SHP77 treated with DMSO at 0.1 percent for 48 hours (cell line): ENCODE measurements at regions not wholly inside any gene's neighbourhood (a gene's known extent, or its start where the extent isn't known, plus 50 kb on each side); places are given as distances from the start of the nearest gene placed in this dataset.
"Not testable (repeated sequence)": the region's sequence is repeated elsewhere in the genome, so short reads cannot be mapped to it uniquely, and the experiment has no call there.

Experiments used
- DNase-seq: peaks from one replicate; lab custom pipeline; 2025; lab: John Stamatoyannopoulos, UW

DNA sequence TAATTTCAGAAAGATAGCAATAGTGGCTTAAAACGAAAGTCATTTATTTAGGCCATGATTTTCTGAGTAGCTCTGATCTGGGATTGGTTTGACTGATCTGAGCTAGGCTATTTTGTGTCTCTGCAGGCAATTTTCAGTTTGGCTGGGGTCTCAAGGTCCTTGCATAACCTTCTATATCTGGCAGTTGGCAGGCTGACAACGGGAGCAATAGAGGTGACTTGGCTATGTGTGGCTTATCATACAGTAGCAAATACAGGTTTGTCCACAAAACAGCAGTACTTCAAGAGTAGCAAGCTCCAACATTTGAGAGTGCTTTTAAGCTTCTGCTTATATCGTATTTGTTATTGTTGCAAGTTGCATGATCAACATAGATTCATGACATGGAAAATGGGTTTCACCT lies 1167.3 kb upstream of the CELF2 start:
- no peak for DNase-seq

DNA sequence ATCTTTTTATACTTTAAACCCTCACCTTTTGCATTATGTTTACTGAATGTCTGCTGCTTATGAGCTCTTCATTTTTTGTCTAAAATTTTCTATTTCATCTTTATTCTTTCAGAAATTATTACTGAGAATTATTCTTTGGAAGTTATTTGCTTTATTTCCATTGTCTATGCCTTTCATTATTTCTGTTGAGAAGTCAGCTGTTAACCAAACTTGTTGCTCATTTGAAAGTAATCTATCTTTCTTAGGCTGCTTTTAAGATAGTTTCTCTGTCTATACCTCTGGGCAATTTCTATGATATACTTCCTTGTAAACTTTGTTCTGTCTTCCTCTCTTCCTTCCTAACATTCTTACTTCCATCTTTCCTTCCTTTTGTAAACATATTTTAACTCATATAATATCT lies 1165.9 kb upstream of the CELF2 start:
- no peak for DNase-seq

DNA sequence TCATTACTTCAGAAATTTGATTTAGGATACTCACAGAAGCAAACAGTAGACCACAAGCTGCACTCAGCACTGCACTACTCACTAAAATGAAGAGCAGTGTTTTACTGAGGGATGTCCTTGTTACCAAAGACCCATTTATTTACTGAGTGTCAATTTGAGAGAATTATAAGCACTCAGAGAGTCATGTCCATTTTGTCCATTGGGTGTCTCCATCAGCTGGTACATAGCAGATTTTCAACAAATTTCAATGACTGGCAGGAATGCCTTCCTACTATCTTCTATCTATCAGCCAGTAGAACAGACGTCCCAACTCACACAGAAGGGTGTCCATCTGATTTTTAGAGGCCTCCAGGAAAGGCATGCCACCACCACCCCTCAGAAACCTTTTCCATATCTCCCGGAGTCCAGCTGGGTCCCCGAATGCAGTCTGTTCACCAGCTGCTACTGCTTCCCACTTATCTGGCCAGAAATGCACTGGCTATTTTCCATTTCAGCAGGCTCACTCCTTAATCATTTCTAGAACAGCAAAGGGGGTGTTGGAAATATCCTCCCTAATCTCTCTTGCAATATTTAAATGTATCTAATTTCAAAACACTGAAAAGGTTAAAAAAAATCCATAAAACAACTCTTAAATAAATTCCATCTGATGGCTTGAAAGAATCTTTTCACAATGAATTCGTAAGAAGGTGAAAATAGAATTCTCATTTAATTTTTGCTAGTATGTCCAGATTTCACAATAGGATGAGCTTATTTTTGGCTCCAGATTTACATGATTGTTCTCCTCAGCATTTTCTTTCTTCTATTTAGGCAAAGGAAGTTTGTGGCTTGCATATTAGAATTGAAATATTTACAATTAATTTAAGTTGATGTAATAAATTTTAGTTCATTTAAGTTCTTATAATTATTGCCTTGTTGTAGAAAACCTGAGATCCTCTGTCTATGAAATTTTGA lies 1164.0 kb upstream of the CELF2 start:
- DNase-seq: no peak

DNA sequence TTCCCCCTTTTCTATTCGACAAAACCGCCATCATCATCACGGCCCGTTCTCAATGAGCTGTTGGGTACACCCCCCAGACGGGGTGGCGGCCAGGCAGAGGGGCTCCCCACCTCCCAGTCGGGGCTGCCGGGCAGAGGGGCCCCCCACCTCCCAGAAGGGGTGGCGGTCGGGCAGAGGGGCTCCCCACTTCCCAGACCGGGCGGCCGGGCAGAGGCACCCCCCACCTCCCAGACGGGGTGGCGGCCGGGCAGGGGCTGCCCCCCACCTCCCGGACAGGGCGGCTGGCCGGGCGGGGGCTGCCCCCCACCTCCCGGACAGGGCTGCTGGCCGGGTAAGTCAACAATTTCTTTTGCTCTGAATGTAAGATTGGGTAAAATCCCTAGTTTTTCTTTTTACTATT lies 1162.2 kb upstream of the CELF2 start:
- not testable (repeated sequence) for DNase-seq

DNA sequence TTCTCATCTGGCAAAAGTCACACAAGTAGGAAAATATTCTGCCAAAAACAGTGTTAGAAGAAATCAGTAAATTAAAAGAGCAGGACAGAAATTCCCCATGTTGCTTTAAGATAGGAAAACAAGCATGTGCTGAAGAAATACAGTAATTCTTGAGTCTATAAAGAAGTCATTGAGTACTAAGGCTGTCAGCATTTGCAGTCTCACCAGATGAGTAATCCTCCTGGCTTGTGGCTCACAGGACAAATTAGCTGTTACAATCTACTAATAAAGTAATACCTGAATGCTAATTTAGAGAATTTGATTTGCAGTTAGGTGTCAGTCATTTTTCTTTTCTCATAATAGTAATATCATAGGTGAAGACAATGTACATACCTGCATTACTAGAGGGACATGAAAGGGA lies 1158.9 kb upstream of the CELF2 start:
- DNase-seq: no peak

DNA sequence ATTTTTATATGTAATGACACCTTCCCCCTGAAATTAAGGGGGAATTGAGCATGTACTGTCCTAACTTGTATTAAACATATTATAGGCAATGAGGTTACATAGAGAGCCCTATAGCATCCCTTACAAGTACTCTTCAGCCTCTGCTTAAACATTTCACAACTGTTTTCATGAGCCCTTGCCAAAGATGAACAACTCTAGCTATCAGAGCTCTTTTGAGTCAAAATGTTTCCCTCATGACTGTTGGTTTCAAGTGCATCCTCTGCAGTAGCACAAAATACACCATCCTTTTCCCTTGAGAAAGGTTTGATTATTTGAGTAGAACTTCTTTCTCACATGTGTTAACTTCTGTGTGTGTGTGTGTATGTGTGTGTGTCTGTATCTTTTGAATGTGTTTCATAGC lies 1157.6 kb upstream of the CELF2 start:
- no peak for DNase-seq

DNA sequence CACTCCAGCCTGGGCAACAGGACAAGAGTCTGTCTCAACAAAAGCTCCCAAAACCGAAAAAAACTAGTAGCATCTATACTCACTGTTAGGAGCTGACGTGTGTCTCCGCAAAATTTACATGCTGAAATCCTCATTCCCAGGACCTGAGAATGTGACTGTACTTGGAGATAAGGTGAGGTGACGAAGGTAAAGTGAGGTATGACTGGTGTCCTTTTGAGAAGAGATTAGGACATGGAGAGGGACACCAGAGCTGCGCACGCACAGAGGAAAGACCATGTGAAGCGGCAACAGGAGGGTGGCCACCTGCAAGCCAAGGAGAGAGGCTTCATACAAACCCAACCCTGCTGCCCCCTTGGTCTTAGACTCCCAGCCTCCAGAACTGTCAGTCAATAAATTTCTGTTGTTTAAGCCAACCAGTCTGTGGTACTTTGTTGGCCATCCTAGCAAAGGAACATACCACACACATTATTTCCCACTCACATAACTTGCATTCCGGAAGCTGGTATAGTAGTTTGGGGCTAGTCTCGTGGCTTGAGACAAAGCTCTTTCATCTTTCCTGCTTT lies 1154.0 kb upstream of the CELF2 start:
- no peak for DNase-seq

DNA sequence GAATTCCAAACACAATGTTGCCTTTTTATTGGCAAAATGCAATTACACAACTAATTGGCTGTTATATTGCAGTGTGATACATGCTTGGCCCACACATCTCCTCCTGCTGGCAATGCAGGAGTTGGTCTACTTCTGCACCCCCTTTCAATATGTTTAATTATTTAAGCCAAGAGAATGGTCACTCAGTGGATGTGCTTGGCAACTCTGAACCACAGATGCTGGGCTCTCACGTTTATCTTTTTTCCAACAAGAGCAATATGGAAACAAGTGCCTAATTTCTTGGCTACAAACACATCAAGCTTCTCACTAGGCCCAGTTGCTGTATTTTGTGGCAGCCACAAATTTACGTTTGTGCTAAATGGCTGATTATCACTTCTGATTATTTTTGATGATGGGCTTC lies 1149.2 kb upstream of the CELF2 start:
- DNase-seq: no peak

DNA sequence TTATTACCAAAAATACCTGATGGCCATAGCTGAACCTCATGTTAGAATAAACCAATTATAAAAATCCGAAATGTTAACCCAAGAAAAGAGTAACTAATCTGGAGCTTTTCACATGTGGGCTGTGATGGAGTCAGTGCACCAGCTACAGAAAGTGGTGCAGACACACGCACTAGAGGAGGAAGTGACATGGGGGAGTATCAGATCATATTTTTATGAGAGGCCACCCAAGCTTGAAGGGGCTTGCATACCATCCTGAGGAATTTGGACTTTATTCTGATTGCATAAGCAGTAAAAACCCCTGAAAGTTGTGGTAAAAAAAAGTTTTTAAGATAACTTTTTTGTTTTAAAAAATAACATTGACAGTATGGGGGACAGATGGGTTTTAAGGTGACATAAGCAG lies 1148.5 kb upstream of the CELF2 start:
- no peak for DNase-seq

DNA sequence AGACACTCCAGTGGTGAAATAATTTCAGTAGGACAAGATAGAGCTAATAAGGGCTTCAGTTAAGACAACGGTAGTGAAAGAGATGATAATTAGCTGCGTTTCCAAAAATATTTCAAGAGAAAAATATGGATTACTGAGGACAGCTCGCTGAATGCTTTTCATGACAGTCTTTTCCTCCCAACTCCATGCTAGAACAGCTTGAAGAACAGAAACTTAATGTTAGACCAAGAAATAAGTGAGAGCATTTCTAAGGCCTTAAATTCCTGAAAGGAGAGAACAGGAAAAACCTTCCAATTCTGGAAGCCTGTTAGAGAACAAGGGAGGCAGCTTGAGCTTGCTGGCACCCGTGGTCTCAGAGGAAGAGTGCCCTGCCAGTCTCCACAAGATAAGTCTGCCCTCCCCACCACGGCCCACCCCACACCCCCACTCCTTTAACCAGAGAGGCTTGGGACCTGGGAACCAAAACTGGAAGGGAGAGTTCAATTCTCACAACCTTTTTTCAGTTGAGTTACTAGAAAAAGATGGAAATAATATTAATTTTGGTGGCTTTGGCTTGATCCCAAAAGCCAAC lies 1148.0 kb upstream of the CELF2 start:
- no peak for DNase-seq

DNA sequence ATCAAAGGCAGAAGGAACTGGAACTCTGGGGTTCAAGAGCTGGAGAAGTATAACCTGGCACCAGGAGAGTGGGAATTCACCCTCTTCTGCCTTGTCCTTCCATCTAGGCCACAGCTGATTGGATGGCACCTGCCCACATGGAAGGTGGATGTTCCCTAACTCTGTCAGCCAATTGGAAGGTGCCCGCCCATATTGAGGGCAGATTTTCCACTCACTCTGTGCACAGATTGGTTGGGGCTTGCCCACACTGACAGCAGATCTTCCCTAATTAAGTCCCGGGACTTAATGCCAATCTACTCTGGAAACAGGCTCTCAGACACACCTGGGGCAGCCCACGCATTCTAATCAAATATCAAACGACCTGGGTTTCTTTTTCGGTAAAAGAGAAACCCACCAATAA lies 1142.3 kb upstream of the CELF2 start:
- no peak for DNase-seq

DNA sequence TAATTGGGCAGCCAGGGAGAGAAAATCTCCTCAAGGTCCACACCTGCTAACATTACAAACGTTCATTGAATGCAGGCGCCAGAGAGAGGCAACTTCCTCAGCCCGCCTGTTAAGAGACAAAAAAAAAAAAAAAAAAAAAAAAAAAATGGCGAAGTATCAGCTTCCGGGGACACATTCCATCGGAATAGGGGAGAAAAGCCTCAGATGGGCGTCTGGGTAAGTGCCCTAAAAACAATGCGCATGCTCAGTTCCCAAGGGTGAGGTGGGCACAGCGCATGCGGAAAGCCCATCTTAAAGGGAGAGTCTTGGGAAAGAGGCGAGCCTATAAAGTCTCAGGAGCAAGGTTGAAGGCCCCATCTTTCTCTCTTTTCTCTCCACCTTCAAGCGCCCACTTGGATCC lies 1139.7 kb upstream of the CELF2 start:
- DNase-seq: no peak

DNA sequence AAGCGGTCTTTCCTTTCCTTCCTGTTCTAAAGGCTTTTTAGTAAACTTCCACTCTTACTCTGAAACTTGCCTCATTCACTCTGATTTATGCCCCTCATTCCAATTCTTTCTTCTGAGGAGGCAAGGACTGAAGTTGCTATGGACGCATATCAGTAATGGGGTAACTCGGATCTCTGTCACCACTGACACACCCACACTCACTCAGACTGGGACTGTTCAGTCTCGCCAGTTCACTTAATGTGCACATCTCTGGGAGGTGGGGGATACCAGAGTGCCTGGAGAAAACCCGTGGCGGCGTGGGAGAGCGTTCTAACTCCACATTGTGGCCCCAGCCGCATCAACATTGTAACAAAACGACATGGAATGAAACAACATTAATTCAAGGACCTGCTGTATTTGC lies 1139.3 kb upstream of the CELF2 start:
- no peak for DNase-seq

DNA sequence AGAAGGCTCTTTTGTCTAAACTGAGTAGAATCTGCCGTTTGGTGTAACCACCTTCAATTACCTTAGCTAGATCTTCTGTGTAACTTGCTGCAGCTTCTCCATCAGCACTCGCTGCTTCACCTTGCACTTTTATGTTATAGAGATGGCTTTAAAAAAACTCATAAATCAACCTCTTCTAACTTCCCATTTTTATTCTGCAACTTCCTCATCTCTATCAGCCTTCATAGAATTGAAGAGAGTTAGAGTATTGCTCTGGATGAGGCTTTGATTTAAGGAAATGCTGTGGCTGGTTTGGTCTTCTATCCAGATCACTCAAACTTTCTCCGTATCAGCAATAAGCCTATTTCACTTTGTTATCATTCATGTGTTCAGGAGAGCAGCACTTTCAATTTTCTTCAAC lies 1131.9 kb upstream of the CELF2 start:
- DNase-seq: no peak

DNA sequence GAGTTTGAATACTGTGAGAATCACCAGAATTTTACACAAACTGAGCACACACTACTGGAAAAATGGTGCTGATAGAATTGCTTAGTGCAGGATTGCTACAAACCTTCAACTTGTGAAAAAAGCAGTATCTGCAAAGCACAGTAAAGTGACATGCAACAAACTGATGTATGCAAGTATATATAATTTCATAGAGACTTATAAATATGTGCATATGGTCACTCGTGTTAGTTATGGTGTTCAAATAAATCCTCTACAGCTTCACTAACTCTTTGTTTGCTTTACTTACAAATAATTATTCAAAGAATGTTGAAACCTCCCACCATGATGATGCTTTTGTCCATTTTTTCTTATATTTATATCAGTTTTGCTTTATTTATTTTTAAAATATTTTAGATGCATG lies 1130.9 kb upstream of the CELF2 start:
- DNase-seq: no peak

DNA sequence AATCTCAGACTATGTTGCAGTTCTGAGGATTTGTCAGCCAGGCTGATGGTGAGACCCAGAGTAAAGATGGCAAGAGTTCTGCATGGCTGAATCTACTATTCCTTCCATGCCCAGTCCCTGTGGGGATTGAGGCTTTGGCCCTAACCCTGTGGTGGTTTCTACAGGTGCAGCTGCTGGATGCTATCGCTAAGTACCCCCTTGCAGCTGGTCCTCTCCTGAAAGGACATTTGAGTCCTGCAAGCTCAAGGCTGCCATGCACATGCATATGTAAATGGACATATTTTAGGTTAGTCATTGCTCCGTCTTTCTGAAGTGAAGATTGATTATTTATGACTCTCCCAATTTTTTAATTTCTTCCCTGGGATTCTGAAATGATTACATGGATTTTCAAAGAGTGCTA lies 1122.2 kb upstream of the CELF2 start:
- DNase-seq: no peak

DNA sequence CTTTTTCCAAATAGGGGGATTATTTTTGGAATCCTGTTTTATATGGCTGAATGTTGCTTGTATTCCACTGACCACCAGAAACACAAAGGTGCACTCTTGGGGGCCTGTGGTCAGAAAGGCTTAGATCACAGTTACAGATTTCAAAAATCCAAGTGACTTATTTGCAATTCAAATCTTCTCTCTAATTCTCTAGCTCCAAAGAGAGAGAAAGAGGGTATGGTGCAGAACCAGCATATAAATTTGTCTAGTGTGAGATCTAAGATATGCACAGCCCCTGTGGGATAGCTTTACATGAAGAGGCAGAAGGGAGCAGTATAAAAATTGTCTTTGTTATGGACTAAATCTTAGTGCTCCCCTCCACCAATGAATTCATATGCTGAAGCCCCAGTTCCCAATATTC lies 1121.7 kb upstream of the CELF2 start:
- no peak for DNase-seq

DNA sequence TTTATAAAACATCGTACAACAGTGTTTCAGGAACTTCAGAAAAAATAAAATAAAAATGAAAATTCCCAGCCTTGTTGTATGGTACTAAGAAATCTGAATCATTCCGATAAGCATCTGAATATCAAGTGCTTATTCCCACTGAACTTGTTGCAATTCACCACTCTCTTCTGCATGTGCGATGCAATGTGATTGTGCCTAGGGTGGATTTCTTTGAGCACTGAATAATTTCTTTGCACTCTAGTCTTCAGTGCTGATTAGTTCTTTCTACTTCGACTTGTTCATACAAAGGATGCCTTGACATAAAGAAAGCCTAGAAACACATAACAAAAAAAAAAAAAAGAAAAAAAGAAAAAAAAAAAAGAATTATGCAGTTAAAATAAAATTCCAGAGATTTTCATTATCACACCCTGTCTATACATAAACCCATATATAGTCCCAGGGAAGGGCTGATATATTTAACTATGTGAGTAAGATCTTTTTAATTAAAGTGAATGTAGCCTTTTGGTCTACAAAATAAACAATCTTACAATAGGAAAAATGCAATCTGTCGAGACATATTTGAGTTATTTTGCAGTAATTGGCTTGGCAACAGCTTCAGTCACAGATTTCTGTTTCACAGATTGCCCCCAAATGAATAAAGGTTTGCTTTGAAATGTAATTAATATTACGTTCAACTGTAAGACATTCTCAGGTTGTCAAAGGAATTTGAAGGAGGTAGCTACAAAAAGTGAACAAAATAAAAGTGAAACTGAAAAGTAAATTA lies 1118.9 kb upstream of the CELF2 start:
- no peak for DNase-seq

DNA sequence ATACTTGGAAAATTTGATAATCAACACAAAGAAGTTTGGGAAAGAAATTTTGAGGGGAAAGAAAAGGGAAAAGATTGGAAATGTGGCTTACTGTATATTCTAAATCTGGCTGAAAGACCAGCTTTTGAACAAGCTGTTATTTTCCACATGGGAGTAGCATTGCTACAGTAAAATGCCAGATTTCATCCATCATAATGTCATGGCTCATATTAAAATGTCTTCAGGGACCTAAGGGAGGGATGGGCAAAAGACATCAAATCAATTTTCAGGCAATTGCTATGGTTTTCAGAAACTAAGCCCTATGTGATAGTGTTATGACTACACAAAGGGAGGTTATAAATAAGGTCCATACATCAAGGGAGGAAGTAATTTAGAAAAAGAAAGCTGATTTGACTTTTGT lies 1116.9 kb upstream of the CELF2 start:
- DNase-seq: no peak

DNA sequence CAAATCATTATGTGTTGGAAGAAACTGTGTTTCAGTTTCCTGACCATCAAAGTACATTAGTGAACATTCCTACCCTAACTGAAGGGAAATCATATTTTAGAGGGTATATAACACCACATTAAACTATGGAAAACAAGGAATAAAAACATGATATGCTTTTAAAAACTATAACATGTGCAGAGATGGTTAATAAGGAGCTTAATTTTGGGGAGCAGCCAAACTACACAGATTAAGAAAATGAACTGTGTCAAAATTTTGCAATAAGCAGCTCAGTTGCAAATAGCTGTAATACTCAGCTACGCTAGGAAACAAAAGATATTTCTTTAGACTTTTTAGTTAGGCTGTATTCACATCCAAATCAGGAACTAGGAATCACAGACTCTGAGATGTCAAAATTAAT lies 1115.7 kb upstream of the CELF2 start:
- DNase-seq: no peak

DNA sequence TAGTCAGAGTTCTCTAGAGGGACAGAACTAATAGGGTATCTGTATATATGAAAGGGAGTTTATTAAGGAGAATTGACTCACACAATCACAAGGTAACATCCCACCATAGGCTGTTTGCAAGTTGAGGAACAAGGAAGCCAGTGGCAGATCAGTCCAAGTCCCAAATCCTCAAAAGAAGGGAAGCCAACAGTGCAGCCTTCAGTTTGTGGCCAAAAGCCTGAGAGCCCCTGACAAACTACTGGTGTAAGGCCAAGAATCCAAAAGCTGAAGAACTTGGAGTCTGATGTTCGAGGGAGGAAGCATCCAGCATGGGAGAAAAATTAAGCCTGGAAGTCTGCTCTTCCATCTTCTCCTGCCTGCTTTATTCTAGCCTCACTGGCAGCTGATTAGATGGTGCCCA lies 1107.2 kb upstream of the CELF2 start:
- no peak for DNase-seq

DNA sequence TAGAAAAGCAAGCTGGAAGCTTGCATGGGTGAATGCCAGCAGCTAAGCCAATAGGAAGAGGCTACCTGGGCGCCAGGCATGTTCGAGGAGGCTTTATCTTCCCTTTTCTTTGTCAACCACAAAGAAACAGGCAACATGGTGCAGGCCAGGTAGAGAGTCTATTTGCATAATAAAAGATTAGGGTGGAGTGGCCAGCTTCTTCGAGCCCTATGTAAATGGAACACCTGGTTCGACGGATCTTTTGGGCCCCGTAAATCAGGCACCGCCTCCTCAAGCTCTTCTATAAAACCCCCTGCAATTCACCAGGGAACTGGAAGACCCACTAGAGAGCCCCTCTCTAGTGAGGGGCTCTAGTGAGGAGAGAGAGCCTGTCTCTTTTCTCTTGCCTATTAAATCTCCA lies 1106.2 kb upstream of the CELF2 start:
- DNase-seq: no peak
